Posterior cingulate gyrus (tissue), 11 donors: ENCODE measurements at regions not wholly inside any gene's neighbourhood (a gene's known extent, or its start where the extent isn't known, plus 50 kb on each side); places are given as distances from the start of the nearest gene placed in this dataset.
A peak's percentile ranks its signal among the peaks of the same experiment; 100 is the strongest.
"Not testable (repeated sequence)": the region's sequence is repeated elsewhere in the genome, so short reads cannot be mapped to it uniquely, and the experiment has no call there.

Experiments
- DNase-seq, 10 donors: peaks; one replicate each; pipeline versions ENCODE4 v3.0.0 to v3.0.0-alpha.2; 2020 to 2021; ENCODE audit warnings: mixed read lengths in 3 of 10
- intact Hi-C: fragments of 100-400 bp; cut with DNase I; formaldehyde crosslinking; loops from one replicate; pipeline ENCODE4 v1.15.1; 2023

GRCh38 chr13:34155931-34156607, 338.1 kb downstream of the RFC3 start:
- intact Hi-C loops = no loop called here
- no peak for DNase-seq

GRCh38 chr13:34156841-34157365, 339.0 kb downstream of the RFC3 start:
- intact Hi-C loops = no loop called here
- DNase-seq = peak in 9 of 10 donors; percentile 21 to 95 (median 66)

DNA sequence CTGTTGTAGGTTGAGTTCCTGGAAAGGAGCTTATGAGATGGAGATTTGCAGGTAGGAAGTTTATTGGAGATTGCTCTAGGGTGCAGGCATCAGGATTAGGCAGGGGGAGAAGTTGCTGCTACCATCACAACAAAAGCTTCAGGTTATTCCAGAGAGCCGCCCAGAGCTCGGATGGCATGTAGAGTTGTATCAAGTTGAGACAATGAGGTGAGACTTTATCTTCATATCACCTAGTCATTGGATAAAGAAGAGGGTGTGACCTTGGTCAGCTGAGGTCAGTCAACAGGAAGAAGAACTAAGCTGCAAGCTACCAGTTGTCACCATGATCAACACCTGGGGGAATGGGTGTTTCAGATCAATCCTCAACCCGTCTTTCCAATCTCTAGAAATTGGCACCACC, 342.0 kb downstream of the RFC3 start:
- intact Hi-C loops = no loop called here
- no peak for DNase-seq

GRCh38 chr13:34161931-34162543, 344.1 kb downstream of the RFC3 start:
- DNase-seq = no peak
- intact Hi-C loops = no loop called here

- DNase-seq = no peak
- intact Hi-C loops = no loop called here
These were observed 344.6 kb downstream of the RFC3 start for GRCh38 chr13:34162544-34162933.

DNA sequence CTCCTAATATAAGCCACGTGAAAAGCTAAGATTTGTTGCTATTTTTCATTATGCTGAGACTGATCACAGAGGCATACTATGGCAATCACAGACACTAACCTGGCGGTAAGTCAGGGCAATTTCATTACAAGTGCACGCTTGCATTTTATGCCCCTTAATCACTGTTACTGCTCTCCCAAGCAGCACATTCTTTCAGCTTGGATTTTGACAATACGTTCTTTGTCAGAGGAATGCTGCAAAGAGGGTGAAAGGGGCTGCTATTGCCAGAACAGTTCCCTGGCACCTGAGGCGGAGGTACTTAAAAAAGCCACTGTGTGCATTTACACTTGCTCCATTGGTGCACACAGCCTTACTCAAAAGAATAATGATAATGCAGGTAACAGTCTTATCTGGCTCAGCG, 346.6 kb downstream of the RFC3 start:
- DNase-seq = no peak
- intact Hi-C loops = no loop called here

DNA sequence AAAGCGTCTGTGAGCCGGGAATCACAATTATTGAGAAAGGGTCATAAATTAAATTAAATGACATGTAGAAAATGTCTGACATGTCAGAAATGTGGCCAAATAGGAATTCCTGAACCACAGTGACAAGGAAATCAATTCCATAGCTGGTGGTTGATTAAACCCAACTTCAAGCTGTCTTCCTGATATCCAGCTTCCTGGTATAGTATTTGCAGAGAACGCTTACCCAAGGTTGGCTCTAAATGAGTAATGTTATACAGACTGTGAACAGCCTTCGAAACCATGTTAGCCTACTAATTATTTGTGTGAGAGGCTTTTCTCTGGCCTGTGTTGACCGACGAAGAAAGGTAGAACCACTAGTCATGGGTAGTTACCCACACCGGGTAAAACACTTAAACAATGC, 347.2 kb downstream of the RFC3 start:
- intact Hi-C loops = no loop called here
- no peak for DNase-seq

GRCh38 chr13:34166406-34166805, 348.5 kb downstream of the RFC3 start:
- intact Hi-C loops = no loop called here
- DNase-seq = no peak

DNA sequence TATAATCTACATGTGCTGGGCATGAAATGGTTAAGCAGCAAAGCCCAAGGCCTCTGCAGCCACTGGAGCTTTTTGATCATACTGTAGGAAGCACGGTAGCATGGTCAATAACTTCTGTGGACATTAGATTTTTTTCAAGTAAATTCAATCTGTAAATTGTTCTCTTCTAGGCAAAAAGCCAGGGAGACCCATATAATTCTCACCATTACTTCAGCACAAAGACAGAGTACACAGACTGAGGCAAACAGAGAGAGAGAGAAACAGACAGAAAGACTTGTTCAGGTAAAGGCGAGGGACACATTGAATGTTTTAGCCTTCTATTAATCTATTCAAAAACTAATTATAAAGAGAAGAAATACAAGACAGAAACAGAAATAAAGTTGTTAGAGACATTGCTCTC, 349.4 kb downstream of the RFC3 start:
- no peak for DNase-seq
- intact Hi-C loops = no loop called here

DNA sequence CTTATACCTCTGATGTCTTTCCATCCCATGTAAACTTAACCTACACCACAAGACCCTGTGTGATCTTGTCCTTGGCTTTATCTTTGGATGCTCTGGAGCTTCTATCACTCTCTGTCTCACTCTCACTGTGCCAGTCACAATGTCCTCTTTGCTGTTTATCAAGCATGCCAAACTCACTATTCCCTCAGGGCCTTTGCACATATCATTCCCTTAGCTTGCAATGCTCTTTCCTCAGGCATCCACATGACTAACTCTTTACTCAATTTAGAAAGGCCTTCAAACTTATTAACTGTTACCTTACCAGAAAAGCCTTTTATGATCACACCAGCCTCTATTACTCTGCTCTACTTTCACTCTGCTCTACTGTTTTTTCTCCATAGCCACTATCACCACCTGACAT, 354.1 kb downstream of the RFC3 start:
- intact Hi-C loops = no loop called here
- no peak for DNase-seq

- no peak for DNase-seq
- intact Hi-C loops = no loop called here
These were observed 356.8 kb downstream of the RFC3 start for GRCh38 chr13:34174671-34175145.

DNA sequence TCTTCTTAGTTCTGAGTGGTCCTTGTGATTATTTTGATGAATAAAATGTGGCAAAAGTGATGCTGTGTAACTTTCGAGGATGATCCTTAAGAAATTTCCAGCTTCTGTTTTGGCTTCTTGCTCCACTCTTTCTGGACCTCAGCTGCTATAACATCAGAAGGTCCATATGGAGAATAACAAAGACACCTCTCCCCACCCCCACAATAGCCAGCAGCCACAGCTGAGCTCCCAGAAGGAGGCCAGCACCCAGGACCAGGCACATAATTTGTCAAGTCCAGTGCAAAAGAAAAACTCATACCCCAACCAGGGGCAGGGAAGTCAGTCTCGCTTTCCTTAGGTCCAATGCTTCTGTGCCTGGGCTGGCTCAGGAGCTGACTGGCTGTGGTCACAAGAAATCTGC, 357.6 kb downstream of the RFC3 start:
- intact Hi-C loops = no loop called here
- peak in 2 of 10 donors; percentile 32 to 35 for DNase-seq

DNA sequence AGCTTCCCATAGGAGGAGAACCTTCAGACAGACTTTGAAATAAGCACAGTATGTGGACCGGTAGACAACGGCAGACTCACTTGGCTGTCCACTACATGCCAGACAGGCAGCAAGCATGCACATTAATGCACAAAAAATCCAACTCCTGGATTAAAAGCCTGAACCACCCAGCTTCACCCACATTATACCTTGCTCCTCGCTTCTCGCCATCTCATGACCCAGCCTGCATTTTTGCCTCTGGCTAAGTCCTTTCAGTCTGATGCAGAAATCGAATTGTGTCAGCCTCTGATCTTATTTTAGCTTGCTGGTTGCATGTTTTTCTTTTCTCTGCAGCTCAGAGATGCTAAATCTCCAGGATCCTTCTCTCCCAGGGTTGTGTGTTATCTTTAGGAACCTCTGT, 358.7 kb downstream of the RFC3 start:
- intact Hi-C loops = no loop called here
- peak in 1 of 10 donors; percentile 67 for DNase-seq

DNA sequence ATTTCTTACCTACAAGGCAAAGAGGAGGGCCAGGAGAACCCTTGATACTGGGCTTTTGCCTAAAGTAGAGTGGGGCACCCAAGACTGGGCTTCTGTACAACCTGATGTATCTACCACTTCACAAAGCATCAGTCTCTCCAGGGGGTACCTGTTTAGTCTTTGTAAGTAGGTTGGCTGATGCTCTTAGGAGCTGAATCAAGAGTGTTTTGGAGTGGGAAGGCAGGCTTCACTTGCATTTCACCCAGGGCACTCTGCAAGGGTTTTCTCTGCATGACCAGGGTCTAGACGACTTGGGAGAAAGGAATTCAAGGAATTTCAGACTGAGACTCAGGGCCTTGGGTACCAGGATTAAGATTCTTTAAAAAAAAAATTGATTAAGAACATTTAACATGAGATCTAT, 361.5 kb downstream of the RFC3 start:
- DNase-seq = no peak

GRCh38 chr13:34179927-34180326, 362.0 kb downstream of the RFC3 start:
- no peak for DNase-seq
- intact Hi-C loops = no loop called here

More for the DNA sequence above, 361.5 kb downstream of the RFC3 start:
- intact Hi-C loops = no loop called here

DNA sequence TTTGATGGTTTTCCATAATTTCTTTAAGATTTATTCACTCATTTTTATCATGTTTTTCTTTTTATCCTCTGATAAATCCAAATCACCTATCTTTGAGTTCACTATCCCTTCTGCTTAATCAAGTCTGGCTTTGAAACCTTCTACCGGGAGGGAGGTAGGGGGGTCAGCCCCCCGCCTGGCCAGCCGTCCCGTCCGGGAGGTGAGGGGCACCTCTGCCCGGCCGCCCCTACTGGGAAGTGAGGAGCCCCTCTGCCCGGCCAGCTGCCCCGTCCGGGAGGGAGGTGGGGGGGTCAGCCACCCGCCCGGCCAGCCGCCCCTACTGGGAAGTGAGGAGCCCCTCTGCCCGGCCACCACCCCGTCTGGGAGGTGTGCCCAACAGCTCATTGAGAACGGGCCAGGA, 363.3 kb downstream of the RFC3 start:
- DNase-seq, intact Hi-C loops: not testable (repeated sequence)

DNA sequence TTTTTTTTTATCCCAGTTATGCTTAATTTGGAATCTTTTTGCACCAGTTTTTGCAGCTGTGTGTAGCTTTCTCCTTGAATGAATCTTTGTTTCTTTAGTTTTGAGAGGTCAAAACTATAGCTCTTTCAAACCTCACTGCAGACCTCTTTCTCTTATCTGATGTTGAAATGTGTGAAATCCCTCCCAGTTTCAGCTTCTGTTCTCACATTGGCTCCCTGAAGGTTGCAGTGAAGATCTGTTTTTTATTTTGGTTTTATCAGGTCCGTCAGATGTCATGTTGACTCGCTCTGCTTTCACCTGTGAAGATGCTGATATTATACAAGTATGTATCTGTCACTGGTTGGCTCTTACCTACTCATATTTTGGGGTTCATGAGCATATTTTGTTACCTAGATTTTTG, 372.0 kb downstream of the RFC3 start:
- DNase-seq = no peak
- intact Hi-C loops = no loop called here

DNA sequence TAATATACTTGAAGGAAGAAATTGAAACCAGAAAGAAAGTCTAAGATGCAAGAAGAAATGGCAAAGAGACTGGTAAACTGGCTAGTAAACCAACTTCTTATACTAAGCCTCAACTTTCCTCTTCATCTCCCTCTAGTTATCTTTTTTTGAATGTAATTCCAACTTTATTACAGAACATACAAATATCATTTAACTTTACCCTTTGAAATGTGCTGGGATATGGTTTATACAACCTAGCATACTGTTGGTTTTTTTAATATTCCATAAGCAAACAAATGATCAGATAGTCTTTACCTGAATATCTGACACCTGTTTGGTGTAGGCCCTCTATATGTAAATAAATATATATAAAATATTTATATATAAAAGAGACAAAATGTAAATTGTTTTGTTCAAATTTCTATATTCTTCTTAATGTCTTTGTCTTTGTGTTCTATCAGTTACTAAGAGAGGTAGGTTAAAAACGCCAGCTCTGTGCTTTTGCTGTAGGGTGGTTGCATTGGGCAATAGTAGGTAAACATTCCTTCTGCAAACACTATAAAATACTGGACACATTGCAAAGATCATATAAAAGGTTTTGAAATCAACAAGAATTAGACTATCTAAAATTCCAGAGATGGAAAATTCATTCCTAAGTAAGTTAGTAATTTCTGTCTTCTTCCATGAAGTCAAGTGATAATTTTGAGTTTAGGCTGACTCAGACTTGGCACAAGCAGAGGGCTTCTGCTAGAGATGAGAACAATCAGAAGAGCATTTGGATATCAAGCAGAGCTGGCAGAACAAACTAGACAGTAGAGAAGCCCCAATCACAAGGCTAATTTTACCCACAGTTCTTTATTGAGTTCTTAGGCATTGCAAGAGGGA, 383.3 kb downstream of the RFC3 start:
- DNase-seq = no peak
- intact Hi-C loops = no loop called here

- intact Hi-C loops = no loop called here
- DNase-seq = no peak
These were observed 389.4 kb downstream of the RFC3 start for GRCh38 chr13:34207334-34207733.

DNA sequence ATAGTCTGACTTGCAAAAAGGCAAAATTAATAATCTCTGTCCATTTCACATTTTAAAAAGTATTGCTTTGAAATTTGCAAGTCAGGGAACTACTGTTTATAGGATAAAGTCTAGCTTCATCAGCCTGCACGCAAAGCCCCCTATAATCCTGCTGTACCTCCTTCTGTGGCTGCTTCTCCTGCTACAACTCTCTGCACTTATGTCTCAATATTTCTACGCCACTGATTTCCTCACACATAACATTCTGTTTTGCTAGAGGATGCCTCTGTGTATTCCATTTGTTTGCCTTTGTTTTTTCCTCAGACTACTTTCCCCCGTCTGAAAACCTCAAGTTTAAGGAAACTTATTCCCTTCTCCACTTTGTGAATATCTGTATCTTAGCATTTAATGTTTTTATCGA, 389.9 kb downstream of the RFC3 start:
- DNase-seq = no peak
- intact Hi-C loops = no loop called here

- no peak for DNase-seq
- intact Hi-C loops = no loop called here
These were observed 390.4 kb downstream of the RFC3 start for GRCh38 chr13:34208336-34208735.
